Activated CD4-positive, alpha-beta T cell treated with anti-CD3 and anti-CD28 coated beads, Interleukin-2, Interleukin-4, amounts not matched to agents 100 ng/mL and 50 ng/mL, durations not matched to agents 16 hours and 8 hours (primary cell): ENCODE measurements at regions not wholly inside any gene's neighbourhood (a gene's known extent, or its start where the extent isn't known, plus 50 kb on each side); places are given as distances from the start of the nearest gene placed in this dataset.

Experiments
- DNase-seq: peaks from one replicate; pipeline ENCODE4 v3.0.0-alpha.2; 2020; ENCODE audit warnings: low spot score

GRCh38 chr11:110984147-110984546, 261.4 kb upstream of the POU2AF2 start:
- no peak for DNase-seq

GRCh38 chr11:110982214-110982613, 263.3 kb upstream of the POU2AF2 start:
- DNase-seq, result no peak

DNA sequence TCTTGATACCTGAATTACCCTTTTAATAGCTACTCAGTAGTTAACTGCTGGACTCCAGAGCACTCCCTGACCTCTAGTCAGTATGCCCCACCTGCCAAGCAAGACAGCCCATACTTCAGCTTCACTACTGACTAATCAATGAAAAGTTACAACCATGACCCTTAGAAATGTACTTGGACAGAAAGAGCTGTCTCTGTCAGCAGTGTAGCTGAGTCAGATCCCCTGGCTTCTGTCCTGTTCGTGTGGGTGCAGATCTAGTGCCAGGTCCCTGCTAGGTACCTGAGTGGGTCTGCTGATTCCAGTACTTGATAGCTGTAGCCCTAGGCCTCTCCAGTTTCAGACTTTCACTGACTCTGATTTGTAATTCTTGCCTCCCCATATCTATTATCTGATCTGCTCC, 265.8 kb upstream of the POU2AF2 start:
- DNase-seq, result no peak

DNA sequence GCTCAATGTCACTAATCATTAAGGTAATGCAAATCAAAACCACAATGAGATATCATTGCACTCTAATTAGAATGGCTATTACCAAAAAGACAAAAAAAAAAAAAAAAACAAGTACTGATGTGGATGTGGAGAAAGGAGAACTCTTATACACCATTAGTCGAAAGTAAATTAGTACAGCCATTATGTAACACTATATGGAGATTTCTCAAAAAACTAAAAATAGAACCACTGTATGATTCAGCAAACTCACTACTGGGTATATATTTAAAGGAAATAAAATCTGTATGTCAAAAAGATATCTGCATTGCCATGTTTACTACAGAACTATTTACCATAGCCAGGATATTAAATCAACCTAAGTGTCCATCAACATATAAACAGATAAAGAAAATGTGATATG, 265.4 kb upstream of the ARHGAP20 start:
- no peak for DNase-seq

DNA sequence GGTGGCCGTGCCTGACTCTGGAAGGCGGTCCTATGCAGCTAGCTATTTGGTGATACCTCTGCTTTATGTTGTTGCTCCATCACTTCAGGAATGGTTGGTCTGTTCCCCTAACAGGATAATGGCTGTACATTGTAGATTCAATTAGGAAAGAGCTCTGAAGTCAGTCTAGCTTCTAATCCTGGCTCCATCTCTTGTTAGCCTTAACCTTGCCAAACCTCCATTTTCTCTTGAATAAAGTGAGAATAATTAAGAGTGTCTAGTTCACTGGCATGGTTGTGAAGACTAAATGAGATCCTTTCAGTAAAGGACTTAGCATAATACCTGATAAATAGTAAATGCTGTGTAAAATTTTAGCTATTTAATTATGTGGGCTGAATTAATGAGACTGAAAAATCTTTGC, 262.5 kb upstream of the ARHGAP20 start:
- DNase-seq, result no peak

GRCh38 chr11:110973401-110973980, 261.3 kb upstream of the ARHGAP20 start:
- no peak for DNase-seq

DNA sequence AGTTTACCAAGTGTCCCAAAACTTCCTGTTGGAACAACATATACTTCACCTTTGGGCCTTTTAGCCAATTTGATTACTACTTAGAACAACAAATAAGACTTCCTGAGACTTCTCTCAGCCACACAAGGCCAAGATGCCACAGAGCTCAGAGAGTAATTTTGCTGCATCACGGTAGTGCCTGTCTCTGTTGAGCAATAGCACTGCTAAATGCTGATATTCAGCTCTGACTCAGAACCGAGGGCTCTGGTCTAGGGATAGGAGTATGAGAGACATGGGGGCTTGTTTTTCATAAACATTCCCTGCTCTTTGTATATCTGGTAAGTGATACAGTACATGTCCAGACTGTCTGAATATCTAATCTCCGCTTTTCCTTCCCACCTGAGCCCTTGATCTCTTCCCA, 260.4 kb upstream of the ARHGAP20 start:
- no peak for DNase-seq

DNA sequence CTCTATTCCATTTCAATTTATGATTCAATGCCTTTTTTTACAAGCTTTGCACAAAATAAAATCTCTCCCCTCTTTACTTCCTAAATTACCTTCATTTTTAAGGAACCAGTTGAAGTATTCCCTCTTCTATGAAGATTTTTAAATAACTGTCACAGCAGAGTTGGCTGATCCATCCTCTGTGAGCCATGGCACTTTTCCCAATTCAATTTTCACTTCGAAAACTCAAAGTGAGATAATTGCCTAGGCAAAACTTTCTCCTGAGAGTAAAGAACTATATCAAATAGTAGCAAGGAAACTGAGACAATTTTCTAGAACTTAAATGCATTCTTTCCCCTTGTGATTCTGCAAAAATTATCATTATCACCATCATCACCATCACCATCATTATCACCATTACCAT, 259.9 kb upstream of the ARHGAP20 start:
- DNase-seq, result no peak

DNA sequence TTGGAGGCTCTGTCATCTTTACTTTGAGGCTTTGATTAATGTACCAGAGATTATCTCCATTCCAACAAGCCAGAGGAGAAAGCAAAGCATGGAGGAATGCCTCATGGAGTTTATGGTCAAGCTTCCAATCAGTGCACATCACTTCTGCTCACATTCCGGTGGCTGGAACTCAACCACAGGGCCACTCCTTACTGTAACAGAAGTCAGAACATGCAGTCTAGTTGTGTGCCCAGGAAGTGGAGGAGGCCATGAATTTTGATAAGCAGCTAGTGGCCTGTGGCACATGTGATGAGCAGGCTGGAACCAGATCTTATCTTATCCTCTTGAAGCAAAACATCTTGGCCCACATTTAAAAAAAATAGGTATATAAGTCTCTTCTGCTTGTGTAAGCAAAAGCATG, 258.9 kb upstream of the ARHGAP20 start:
- no peak for DNase-seq

- DNase-seq, result no peak
Observed at GRCh38 chr11:110968348-110969062, 256.3 kb upstream of the ARHGAP20 start.

DNA sequence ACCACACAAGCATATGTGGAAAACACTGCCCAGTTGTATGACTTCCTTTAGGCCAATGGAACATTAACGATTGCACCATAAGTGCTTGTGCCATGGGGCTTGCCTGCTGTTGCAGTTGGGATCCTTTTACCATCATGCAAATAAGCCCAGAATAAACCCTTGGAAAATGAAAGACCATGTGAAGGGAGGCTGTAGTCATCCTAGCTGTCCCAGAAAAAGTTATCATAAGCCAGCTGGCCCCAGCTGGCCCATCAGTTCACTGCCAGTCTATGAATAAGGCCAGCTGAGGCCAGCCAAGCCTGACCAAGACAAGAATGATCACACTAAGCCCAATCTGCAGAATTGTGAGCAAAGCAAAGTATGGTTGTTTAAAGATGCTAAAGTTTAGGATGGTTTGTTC, 253.9 kb upstream of the ARHGAP20 start:
- no peak for DNase-seq

DNA sequence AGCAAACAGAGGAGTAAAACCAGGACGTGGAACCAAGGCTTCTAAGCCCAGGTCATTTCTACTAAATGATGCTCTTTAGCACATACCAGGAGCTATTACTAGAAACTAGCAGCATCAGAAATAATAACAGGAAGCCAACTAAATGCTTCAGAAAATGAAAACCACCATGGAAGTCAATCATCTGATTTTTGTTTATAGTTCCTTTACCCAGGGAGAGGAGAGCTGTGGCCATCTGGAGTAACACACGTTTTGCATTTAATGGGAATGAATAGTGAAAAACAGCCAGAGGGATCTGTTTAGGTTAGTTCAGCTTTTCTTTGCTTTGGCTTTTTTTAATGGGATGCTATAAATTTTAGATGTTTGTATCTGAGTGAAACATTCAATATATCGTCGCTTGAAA, 250.7 kb upstream of the ARHGAP20 start:
- no peak for DNase-seq

DNA sequence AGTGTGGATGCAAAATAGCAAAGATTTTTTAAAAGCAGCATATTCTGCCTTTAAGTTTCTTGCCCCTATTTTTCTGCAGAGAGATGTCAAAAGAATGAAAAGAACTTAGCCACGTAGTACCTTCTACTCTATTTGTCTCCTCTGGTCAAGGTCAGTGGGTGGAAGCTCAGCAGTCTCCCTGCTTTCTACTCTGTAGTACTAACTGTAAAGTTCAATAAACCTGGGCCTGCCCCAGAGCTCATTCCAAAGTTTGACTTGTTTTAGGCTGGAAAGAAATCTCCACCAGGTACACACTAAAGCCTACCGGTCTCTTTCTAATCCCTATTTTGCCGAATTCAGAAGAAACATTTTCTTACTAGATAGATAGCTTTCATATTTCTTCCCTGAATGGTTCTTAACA, 247.9 kb upstream of the ARHGAP20 start:
- no peak for DNase-seq

- DNase-seq, result no peak
Observed at GRCh38 chr11:110958216-110958615, 246.0 kb upstream of the ARHGAP20 start.

GRCh38 chr11:110955776-110956175, 243.5 kb upstream of the ARHGAP20 start:
- DNase-seq, result no peak

DNA sequence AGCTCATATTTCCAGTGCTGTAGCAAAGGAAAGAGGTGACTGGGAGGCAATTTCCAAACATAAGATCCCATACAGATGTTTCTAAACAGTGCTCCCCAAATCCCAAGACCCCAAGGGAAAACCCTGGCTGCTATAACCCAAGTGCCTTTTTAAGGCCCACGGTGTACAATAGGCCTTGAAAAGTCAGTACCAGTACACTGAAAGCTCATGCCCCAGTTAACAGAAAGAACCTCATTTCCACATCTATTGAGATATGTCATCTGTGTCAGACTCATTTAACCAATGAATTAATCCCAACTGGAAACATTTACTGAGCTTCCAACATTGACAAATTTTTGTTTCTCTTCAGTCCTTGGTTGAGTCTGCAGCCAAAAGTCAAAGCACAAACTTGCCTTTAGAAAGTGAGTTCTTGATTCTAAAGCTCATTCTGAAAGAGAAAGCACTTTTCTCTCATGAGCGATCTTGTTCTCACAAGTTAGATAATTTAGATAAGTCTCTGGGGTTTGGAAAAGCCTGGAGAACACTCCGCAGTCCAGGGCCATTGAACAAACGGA, 239.8 kb upstream of the ARHGAP20 start:
- no peak for DNase-seq

- no peak for DNase-seq
Observed at GRCh38 chr11:110951037-110951949, 239.1 kb upstream of the ARHGAP20 start.

DNA sequence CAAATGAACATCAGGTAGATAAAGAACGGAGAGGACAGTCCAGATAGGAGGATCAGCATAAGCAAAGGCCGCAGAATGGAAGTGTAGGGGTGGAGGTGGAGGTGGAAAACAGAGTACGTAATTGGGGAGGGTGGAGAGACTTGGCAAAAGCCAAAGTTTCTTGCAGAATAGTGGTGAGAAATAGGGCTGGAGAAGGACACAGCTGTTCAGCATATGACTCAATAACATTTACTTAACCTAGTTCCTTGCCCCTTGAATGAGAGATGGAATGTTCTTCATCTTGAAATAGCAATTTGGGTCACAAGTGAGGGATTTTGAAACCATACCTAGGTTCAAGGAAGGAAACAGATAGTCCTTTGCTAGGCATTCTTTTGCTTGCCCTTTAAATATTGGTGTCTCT, 235.9 kb upstream of the ARHGAP20 start:
- DNase-seq, result no peak

DNA sequence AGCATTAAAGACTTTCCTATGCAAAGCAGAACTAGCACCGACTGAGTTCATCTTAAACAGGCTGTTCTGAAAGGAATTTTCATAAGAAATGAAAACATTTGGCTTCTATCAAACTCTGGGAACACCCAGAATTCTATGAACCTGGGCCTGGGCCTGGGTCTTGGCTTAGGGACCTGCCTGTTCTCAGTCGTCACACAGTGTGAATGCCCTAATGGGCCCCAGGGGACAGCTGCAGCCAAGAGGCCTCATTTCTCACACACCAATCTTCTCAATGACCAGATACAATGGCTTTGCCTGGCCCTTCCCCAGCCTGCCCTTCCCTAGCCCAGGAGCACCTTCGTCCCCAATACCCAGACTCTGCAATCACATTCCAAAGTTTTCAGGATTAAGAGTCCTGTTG, 234.9 kb upstream of the ARHGAP20 start:
- DNase-seq, result no peak

GRCh38 chr11:110939471-110939870, 227.2 kb upstream of the ARHGAP20 start:
- DNase-seq, result no peak

DNA sequence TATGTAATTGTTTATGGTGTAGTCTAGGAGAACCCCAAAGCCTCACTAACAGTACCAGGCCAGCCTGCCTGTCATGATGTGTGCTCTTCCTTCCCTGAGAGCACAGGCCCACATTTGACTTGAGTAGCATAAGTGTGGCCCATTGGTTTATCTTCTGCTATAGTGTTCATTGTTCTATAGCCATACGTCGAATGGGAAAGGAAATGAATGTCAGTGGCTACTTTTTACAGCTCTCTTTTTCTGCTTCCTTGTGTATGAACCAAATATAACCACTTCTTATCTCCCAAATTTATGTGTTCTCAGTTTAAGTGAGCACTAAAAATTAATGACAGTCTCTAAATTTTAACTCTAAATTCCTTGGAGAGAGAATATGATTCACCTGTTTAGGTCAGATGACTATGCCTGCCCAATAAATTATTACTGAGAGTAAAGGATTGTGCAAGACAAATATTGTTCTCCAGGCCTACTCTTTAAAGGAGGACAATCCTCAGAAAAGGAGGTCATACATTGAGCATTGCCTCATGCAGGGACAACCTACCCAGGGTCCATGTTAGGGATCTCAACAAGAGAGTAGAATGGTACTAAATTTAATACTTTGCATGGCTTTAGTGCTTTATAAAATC, 222.9 kb upstream of the ARHGAP20 start:
- DNase-seq, result no peak

DNA sequence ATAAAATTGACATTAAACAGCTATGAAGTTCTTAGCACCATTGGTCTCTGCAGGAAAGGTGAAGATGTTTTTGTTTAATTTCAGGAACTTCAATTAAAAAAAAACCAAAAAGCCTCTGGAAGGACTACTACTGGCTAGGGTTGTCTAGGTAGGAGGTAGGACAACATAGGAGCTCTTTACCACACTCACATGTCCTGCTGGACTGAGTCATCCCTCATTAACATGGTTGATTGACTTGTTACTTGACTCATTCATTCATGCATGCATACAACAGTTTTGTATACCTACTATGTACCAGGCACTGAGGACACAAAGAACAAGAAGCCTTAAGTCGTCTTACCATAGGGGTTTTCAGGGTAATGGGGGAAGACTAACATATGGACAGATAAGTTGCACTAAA, 216.9 kb upstream of the ARHGAP20 start:
- no peak for DNase-seq
